Spleen (tissue), 11 donors: ENCODE measurements at regions not wholly inside any gene's neighbourhood (a gene's known extent, or its start where the extent isn't known, plus 50 kb on each side); places are given as distances from the start of the nearest gene placed in this dataset.

Source experiments
- DNase-seq: peaks from one replicate; pipeline ENCODE4 v3.0.0-alpha.2; 2020
- H3K27ac ChIP-seq, 8 donors: fragments of 200-600 bp; sonication (generic) in 7 of 8; 1 replicate in 4 of 8; 2 replicates in 4 of 8; pipeline versions ENCODE4 v1.5.0 to v1.8.0; 2016 to 2021; ENCODE audit warnings: inconsistent platforms in 4 of 8, mild to moderate bottlenecking in 4 of 8, moderate library complexity in 1 of 8
- H3K27me3 ChIP-seq, 7 donors: fragments of 200-600 bp; sonication (generic) in 6 of 7; replicated peaks in 1 of 7; 1 replicate in 4 of 7; 2 replicates in 3 of 7; pipeline versions ENCODE4 v1.5.0 to v1.8.0; 2016 to 2021; ENCODE audit warnings: inconsistent platforms in 3 of 7, mild to moderate bottlenecking in 1 of 7
- H3K36me3 ChIP-seq, 6 donors: fragments of 200-600 bp; sonication (generic) in 5 of 6; 1 replicate in 4 of 6; 2 replicates in 2 of 6; pipeline versions ENCODE4 v1.5.0 to v1.8.0; 2016 to 2021; ENCODE audit warnings: inconsistent platforms in 2 of 6
- H3K4me1 ChIP-seq, 6 donors: fragments of 200-600 bp; sonication (generic) in 5 of 6; 1 replicate in 3 of 6; 2 replicates in 3 of 6; pipeline versions ENCODE4 v1.5.0 to v1.8.0; 2016 to 2021; ENCODE audit warnings: inconsistent platforms in 3 of 6
- H3K4me3 ChIP-seq, 8 donors: fragments of 200-600 bp; sonication (generic) in 7 of 8; 1 replicate in 4 of 8; 2 replicates in 4 of 8; pipeline versions ENCODE4 v1.5.0 to v1.8.0; 2016 to 2021; ENCODE audit warnings: inconsistent platforms in 4 of 8, mild to moderate bottlenecking in 4 of 8, moderate library complexity in 2 of 8
- H3K9me3 ChIP-seq, 8 donors: fragments of 200-600 bp; sonication (generic) in 7 of 8; 1 replicate in 4 of 8; 2 replicates in 4 of 8; pipeline versions ENCODE4 v1.5.0 to v1.8.0; 2016 to 2021; ENCODE audit warnings: inconsistent platforms in 4 of 8
- POLR2A ChIP-seq, 3 donors: fragments of 450-650 bp; IDR thresholded peaks; one replicate each; pipeline ENCODE4 v1.5.1; 2017; ENCODE audit warnings: antibody characterized with exemption in 3 of 3, mild to moderate bottlenecking in 1 of 3
- POLR2AphosphoS5 ChIP-seq, 3 donors: sonication (generic); formaldehyde crosslinking; IDR thresholded peaks; one replicate each; pipeline ENCODE4 v1.5.1; 2017; ENCODE audit warnings: antibody characterized with exemption in 3 of 3
- WGBS, 5 donors: extraction: QIAGEN DNeasy Blood & Tissue Kit in 3 of 5; methylation state at CpG; one replicate each; pipeline versions ENCODE4 v1.1.5 to v1.1.7; 2013 to 2018; 5-methylcytosine and 5-hydroxymethylcytosine counted together
- intact Hi-C: fragments of 100-400 bp; cut with DNase I; formaldehyde crosslinking; loops from one replicate; pipeline ENCODE4 v1.15.0; 2023; ENCODE audit warnings: low total_unique reads
- TF ChIP-seq, protein P1 (sequence below), 11 experiments: fragments of 200-600 bp in 7 of 11; fragments of 450-650 bp in 4 of 11; sonication (generic) in 4 of 11; IDR thresholded peaks in 8 of 11; conservative IDR thresholded peaks in 3 of 11; 1 replicate in 7 of 11; 2 replicates in 4 of 11; pipeline versions ENCODE4 v1.4.0 to v1.8.0; 2016 to 2021; ENCODE audit warnings: antibody characterized with exemption in 11 of 11, inconsistent platforms in 4 of 11, mild to moderate bottlenecking in 1 of 11
- donor health status: healthy with polysubstance abuse.
- donor health status: DM: no; HTN: no; CAD: no; lungs with moderate emphysema.
- donor health status: DM: no; HTN: no; CAD: no.
- donor health status: Bipolar disorder and iron deficiency.
- donor health status: healthy.
- donor health status: DM: no; HTN: no; CAD: no.
- donor health status: DM: yes; HTN: yes; CAD: no.

DNA sequence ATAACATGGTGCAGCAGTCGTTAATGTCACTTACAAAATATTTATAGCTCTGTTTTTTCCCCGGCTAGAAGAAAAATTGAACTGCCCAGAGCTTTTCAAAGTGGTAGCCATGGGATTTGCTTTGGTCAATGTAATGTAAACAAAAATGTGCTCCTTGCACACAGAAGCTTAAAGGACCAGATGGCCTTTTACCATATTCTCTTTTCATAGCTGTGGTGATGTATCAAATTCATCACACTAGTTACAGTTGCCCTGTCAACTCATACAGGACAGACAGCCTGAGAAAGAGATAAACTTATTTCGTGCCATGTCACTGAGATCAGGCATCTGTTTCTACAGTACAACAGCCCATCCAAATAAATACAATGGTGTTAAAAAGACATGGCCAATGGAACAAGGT lies 368.1 kb upstream of the CDH19 start:
- Histone ChIP-seq H3K36me3 (no peaks in the 10 kb centered on the region), H3K9me3 (peaks cover 0 to 4% (median 0%) of the 10 kb centered on the region in 8 donors), H3K4me1 (no peaks in the 10 kb centered on the region), H3K4me3 (no peak overlapping the region), H3K27ac (no peak overlapping the region), H3K27me3 (no peaks in the 10 kb centered on the region)
- intact Hi-C loops, result no loop called here
- DNase-seq, result no peak
- TF ChIP-seq POLR2A (IDR thresholded peaks at IDR 0.05) (no peak), POLR2AphosphoS5 (IDR thresholded peaks at IDR 0.05) (no peak)
- TF ChIP-seq, protein P1, sequence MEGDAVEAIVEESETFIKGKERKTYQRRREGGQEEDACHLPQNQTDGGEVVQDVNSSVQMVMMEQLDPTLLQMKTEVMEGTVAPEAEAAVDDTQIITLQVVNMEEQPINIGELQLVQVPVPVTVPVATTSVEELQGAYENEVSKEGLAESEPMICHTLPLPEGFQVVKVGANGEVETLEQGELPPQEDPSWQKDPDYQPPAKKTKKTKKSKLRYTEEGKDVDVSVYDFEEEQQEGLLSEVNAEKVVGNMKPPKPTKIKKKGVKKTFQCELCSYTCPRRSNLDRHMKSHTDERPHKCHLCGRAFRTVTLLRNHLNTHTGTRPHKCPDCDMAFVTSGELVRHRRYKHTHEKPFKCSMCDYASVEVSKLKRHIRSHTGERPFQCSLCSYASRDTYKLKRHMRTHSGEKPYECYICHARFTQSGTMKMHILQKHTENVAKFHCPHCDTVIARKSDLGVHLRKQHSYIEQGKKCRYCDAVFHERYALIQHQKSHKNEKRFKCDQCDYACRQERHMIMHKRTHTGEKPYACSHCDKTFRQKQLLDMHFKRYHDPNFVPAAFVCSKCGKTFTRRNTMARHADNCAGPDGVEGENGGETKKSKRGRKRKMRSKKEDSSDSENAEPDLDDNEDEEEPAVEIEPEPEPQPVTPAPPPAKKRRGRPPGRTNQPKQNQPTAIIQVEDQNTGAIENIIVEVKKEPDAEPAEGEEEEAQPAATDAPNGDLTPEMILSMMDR (IDR thresholded peaks at IDR 0.05 in 8 of 11, conservative IDR thresholded peaks at IDR 0.05 in 3 of 11), result no peak
- 30 to 52% (median 44%) methylated on average over 3 of the region's 3 CpGs for WGBS, 5 donors

DNA sequence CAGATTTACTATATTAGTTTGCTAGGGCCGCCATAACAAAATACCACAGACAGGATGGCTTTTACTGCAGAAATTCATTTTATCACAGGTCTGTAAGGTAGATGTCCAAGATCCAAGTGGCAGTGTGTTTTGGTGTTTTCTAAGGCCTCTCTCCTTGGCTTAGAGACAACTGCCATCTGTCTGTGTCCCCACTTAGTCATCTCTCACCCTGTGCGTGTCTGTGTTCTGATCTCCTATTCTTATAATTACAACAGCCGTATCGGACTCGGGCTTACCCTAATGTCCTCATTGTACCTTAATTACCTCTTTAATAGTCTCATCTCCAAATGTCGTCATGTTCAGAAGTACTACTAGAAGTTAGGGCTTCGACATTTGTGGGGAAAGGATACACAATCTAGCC lies 362.3 kb upstream of the CDH19 start:
- Histone ChIP-seq H3K4me3 (no peak overlapping the region), H3K9me3 (no peaks in the 10 kb centered on the region), H3K27ac (no peak overlapping the region), H3K36me3 (no peaks in the 10 kb centered on the region), H3K4me1 (no peaks in the 10 kb centered on the region), H3K27me3 (no peaks in the 10 kb centered on the region)
- 86 to 93% (median 90%) methylated on average over 7 of the region's 7 CpGs for WGBS, 5 donors
- no peak for DNase-seq
- intact Hi-C loops, result no loop called here
- TF ChIP-seq, protein P1 (IDR thresholded peaks at IDR 0.05 in 8 of 11, conservative IDR thresholded peaks at IDR 0.05 in 3 of 11), result no peak
- TF ChIP-seq POLR2A (IDR thresholded peaks at IDR 0.05), result no peak
- no peak for TF ChIP-seq POLR2AphosphoS5 (IDR thresholded peaks at IDR 0.05)

DNA sequence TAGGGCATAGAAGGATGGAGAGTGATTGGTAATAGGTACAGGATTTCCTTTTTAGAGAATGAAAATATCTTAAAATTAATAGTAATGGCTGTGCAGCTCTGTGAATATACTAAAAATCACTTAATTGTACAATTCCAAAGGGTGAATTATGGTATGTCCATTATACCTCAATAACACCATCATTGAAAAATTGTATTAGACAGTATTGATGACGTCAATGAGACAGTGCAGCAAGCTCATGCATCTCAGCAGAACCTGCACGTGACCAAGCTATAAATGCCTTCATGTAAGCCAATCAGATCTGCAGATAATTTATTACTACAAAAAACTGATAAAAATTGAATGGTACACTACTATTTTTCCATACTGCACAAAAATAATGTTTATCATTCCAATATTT lies 354.4 kb upstream of the CDH19 start:
- no peak overlapping the region for H3K27ac ChIP-seq
- WGBS, 5 donors, result 65 to 84% (median 76%) methylated on average over 2 of the region's 2 CpGs
- DNase-seq, result no peak
- TF ChIP-seq, protein P1 (IDR thresholded peaks at IDR 0.05 in 8 of 11, conservative IDR thresholded peaks at IDR 0.05 in 3 of 11), result no peak
- TF ChIP-seq POLR2A (IDR thresholded peaks at IDR 0.05) (no peak), POLR2AphosphoS5 (IDR thresholded peaks at IDR 0.05) (no peak)
- H3K36me3 ChIP-seq, result no peaks in the 10 kb centered on the region
- intact Hi-C loops, result no loop called here
- no peaks in the 10 kb centered on the region for H3K27me3 ChIP-seq
- H3K4me1 ChIP-seq, result no peaks in the 10 kb centered on the region
- H3K4me3 ChIP-seq, result no peak overlapping the region
- H3K9me3 ChIP-seq, result peaks cover 0 to 7% (median 0%) of the 10 kb centered on the region in 8 donors

DNA sequence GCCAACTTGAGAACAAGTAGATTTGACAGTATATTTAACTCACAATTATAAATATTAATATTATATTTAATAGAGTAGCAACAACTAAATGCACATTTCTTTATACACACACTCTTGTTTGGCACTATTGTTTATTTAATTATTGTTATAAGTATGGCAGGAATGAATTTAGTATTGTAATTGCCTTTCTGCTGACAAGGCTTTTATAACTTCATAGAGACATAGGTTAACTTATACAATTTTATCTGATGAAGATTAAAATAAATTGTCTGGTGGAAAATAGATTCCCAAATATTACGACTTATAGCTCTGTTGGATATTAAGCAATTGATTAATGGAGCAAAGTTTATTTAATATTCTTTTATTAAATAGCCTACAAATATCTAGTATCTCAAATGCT lies 347.9 kb upstream of the CDH19 start:
- 70 to 87% (median 81%) methylated on average over 1 of the region's 1 CpG for WGBS, 5 donors
- H3K27ac ChIP-seq, result no peak overlapping the region
- TF ChIP-seq, protein P1 (IDR thresholded peaks at IDR 0.05 in 8 of 11, conservative IDR thresholded peaks at IDR 0.05 in 3 of 11), result no peak
- TF ChIP-seq POLR2AphosphoS5 (IDR thresholded peaks at IDR 0.05), result no peak
- TF ChIP-seq POLR2A (IDR thresholded peaks at IDR 0.05), result no peak
- no peak overlapping the region for H3K4me3 ChIP-seq
- DNase-seq, result no peak
- peaks cover 0 to 36% (median 11%) of the 10 kb centered on the region in 8 donors for H3K9me3 ChIP-seq
- H3K4me1 ChIP-seq, result no peaks in the 10 kb centered on the region
- H3K36me3 ChIP-seq, result no peaks in the 10 kb centered on the region
- H3K27me3 ChIP-seq, result no peaks in the 10 kb centered on the region
- intact Hi-C loops, result no loop called here
